ENCODE measurements at regions not wholly inside any gene's neighbourhood (a gene's known extent, or its start where the extent isn't known, plus 50 kb on each side); places are given as distances from the start of the nearest gene placed in this dataset.
"Not testable (repeated sequence)": the region's sequence is repeated elsewhere in the genome, so short reads cannot be mapped to it uniquely, and the experiment has no call there.

- not testable (repeated sequence) for DNase-seq
Observed at GRCh38 chr15:81706816-81707346, 332.9 kb upstream of the TMC3 start.

DNA sequence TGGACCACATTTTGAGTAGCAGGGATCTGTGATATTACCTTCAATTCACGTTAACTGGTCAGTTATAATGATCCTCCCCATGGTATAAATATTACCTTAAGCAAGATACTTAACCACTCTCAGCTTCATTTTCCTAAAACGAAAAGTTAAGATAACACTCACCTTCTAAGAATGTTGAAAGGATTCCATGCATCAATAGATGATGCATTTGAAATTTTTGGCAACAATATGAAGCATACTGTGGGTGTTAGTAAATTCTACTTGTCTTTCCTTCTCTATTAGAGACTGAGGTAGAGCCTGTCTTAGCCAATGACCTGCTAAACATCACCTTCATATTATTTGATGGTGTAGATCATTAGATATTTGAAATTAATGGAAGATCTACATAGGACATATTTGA is 331.7 kb upstream of the TMC3 start:
- not testable (repeated sequence) for DNase-seq

DNA sequence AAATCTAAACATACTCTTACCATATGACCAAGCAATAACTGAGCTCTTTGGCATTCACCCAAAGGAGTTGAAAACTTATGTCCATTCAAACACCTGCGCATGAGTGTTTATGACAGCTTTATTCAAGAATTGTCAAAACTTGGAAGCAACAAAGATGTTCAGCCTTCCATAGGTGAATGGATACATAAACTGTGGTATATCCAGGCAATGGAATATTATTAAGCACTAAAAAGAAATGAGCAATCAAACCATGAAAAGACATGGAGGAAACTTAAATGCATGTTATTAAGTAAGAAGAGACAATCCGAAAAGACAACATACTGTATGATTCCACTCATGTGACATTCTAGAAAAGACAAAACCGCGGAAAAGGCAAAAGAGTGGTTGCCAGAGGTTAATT is 312.0 kb upstream of the TMC3 start:
- DNase-seq = no peak

DNA sequence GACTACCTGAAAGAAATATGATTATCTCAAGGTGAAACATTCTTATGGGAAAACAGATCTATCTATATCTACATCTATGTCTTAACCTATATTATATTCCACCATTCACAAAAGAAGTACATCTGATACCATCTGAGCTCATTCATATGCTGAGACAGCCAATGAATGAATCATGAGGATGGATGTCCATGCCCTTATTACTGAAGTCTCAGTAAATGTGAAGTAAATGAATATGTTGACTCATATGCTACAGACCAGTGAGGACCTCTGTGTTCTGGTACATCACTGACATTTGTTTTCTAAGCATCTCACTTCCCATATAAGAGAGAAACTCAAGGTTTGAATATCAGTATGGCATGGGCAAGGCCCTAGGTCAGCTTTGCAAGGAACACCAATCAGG is 311.2 kb upstream of the TMC3 start:
- no peak for DNase-seq

- no peak for DNase-seq
Observed at GRCh38 chr15:81680829-81681228, 306.8 kb upstream of the TMC3 start.

DNA sequence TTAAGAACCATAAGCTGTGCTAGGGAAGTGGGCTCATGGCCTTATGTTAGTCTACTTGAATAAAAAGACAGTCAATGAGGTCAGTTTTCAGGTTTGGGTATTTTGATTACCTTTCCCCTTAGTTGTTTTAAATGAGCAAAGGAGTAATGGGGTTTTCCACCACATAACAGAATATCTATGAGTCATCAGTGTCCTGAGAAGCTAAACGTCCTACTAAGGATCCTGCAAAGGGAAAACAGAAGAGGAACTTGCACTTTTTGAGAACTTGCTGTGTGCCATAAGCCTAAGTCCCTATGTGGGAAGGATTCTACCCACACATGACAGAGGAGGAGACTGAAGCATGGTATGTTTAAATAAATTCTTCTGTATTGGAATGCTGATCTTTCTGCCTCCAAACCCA is 292.8 kb upstream of the TMC3 start:
- DNase-seq = no peak

GRCh38 chr15:81660976-81661375 is 287.0 kb upstream of the TMC3 start:
- DNase-seq = no peak

- DNase-seq = no peak
Observed at GRCh38 chr15:81653259-81653658, 279.2 kb upstream of the TMC3 start.

GRCh38 chr15:81645470-81645869 is 271.5 kb upstream of the TMC3 start:
- no peak for DNase-seq

DNA sequence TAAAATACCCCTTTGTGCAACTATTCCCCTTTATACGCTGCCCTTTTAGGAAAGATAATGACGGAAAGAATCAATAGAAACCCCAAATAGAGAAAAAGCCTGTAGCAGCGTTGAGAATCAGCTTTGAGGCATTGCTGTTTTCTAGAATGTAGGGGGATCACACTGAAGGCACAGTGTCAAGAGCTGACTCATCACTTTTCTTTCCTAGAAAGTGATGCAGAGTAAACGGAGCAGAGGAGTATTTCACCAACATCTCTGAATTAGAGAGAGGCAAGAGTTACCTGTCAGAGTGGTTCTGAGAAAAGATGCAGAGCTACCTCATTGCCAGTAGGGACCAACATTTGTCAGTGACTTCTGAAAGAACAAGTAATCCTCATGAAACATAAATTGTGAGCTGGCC is 269.8 kb upstream of the TMC3 start:
- DNase-seq = no peak

DNA sequence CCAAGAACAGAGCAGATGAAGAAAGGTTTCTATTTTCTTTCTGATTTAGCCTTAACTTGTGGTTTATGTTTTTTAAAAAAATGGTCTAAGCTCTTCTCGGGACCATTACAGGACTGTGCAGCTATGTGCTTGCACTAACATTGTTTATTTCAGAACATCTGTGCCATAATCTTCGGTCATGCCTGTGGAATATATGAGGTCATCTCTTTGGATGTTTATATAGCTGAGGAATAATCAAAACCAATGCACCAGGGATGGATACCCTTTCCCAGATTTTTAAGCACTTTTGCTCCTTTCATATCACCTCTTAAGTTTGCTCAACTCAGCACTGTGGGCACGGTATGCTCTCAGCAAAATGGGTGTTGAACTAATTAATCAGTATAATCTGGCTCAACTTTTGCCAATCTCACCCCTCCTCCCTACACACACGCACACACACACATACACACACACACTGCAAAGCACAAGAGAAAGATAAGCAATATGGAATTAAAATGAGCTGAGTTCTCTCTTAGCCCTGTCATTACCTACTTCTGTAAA is 268.5 kb upstream of the TMC3 start:
- no peak for DNase-seq

DNA sequence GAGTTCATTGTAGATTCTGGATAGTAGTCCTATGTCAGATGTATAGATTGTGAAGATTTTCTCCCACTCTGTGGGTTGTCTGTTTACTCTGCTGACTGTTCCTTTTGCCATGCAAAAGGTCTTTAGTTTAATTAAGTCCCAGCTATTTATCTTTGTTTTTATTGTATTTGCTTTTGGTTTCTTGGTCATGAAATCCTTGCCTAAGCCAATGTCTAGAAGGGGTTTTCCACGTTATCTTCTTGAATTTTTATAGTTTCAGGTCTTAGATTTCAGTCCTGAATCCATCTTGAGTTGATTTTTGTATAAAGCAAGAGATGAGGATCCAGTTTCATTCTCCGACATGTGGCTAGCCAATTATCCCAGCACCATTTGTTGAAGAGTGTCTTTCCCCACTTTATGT is 262.1 kb upstream of the TMC3 start:
- not testable (repeated sequence) for DNase-seq

GRCh38 chr15:81633889-81634288 is 259.9 kb upstream of the TMC3 start:
- DNase-seq = no peak

DNA sequence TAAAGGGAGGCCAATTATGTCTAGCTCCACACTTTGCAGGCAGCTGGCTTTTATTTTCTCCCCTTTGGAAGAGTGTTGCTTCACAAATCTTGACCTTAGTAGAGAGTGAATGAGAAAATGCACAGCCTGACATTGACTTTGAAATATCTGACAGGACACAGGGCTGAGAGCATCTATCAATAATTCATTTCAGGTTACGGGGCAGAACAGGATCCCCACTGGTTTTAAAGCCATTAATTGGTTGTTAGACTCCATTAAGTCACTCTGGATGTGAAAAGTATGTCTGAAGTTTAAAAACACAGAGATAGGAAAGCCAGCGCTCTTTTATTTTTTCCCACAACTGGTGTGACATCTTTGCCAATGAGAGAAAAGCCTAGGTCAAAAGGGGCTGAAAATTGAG is 251.9 kb upstream of the TMC3 start:
- no peak for DNase-seq

- no peak for DNase-seq
Observed at GRCh38 chr15:81619002-81619401, 245.0 kb upstream of the TMC3 start.

GRCh38 chr15:81612631-81613030 is 238.6 kb upstream of the TMC3 start:
- no peak for DNase-seq

DNA sequence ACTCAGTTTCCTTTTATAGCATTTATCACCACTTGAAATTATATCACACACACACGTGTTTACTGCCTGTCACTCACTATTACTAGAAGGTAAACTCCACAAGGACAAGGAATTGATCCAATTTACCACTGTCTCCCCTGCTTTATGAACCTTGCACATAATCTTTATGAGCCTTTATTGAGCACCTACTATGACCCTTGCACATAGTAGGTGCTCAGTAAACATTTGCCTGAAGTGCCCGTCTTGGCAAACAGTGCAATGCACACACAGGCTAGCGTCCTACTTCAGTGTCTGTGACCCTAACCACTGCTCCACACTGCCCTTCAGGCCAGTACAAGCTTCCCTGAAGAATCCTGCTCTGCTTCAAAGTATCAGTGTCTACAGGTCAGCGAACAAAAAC is 237.7 kb upstream of the TMC3 start:
- no peak for DNase-seq

GRCh38 chr15:81608309-81608829 is 234.4 kb upstream of the TMC3 start:
- DNase-seq = no peak

- no peak for DNase-seq
Observed at GRCh38 chr15:81604713-81605112, 230.7 kb upstream of the TMC3 start.

- no peak for DNase-seq
Observed at GRCh38 chr15:81596159-81596865, 222.3 kb upstream of the TMC3 start.

DNA sequence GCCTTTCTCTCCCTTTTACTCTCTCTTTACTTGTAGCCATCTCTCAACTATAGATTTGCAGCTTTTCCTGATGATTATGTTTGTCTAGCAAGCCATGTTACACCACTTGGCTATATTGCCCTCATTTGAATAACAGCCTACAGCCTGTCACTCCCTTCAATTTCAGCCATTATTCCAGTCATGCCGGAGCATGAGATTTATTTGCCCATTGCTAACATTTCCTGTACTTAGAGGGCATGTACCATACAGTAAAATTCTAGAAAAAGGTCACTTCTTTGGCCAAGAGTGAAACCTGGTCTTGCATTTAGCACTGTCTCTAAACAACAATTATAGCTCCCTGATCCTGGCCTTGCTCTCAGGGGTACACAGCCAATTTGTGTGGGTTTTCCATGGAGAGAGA is 221.7 kb upstream of the TMC3 start:
- DNase-seq = no peak

DNA sequence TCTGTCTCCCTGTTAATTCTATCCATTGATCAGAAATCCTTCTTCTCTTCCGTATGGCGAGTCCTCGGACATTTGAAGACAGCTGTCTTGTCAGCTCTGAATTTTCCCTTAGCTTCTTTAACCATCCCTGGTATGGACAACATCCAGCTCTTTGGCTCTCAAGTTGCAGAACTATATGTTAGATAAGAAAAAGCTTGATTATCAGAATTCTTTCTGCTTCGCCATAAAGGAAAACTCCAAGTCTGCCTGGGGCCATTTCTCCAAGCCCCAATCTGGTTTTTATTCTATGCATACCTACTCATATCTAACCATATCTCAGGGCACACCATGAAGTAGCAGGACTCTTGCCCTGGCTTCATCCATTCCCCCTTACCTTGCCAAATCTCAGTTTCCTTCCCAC is 215.7 kb upstream of the TMC3 start:
- no peak for DNase-seq

DNA sequence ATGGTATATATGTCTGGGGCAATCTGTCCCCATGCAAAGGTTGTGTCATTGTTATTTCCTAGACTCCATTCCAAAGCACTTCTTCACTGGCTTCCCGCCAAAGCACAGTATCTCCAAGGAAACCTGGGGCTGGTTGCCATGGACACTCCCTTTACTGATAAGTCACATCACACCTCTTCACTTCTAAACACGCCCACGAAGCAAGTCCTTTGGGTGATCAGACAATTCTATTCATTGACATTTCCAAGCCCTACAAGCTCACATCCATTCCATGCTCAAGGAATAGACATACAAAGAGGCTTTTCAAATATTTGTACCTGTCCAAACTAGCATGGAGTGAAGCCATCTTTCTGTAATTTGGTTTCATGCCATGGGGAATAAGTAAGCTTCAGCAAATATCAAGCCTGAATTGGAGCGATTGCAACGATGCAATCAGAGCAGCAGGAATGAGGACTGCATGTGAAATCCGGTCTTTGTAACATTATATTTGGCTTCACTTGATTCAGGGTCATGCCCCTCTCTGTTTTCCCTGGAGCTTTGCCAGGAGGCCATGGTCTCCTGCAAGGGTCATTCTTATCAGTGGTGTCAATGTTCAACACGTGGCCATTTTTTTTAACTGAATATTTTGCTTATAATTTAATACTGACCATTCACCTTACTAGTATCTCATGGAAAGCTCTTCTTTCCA is 201.6 kb upstream of the TMC3 start:
- DNase-seq = no peak
